Neural progenitor cell (in vitro differentiated cells): ENCODE measurements at regions not wholly inside any gene's neighbourhood (a gene's known extent, or its start where the extent isn't known, plus 50 kb on each side); places are given as distances from the start of the nearest gene placed in this dataset.

Experiments used
- DNase-seq: peaks from one replicate; pipeline ENCODE4 v3.0.0-alpha.2; 2016; ENCODE audit warnings: low spot score
- H2AFZ ChIP-seq: fragments of 200-600 bp; sonication (generic); replicated peaks from 2 replicates; pipeline ENCODE4 v1.6.1; 2016; ENCODE audit warnings: antibody characterized with exemption
- H3F3A ChIP-seq: fragments of 200-600 bp; sonication (generic); 2 replicates; pipeline ENCODE4 v1.6.1; 2016; ENCODE audit warnings: antibody characterized with exemption, low read depth
- H3K27ac ChIP-seq: fragments of 200-600 bp; sonication (generic); 2 replicates; pipeline ENCODE4 v1.5.1; 2016; ENCODE audit warnings: mild to moderate bottlenecking
- H3K27me3 ChIP-seq: fragments of 200-600 bp; sonication (generic); 2 replicates; pipeline ENCODE4 v1.6.1; 2016; ENCODE audit warnings: mild to moderate bottlenecking, moderate library complexity
- H3K36me3 ChIP-seq: fragments of 200-600 bp; sonication (generic); 2 replicates; pipeline ENCODE4 v1.5.1; 2016
- H3K4me1 ChIP-seq: fragments of 200-600 bp; sonication (generic); 2 replicates; pipeline ENCODE4 v1.6.1; 2016; ENCODE audit warnings: mixed run types
- H3K4me2 ChIP-seq: fragments of 200-600 bp; sonication (generic); 2 replicates; pipeline ENCODE4 v1.6.1; 2016
- H3K4me3 ChIP-seq: fragments of 200-600 bp; sonication (generic); 2 replicates; pipeline ENCODE4 v1.5.1; 2016
- H3K79me2 ChIP-seq: fragments of 200-600 bp; sonication (generic); 2 replicates; pipeline ENCODE4 v1.6.1; 2016; ENCODE audit warnings: low read depth
- H3K9ac ChIP-seq: fragments of 200-600 bp; sonication (generic); 2 replicates; pipeline ENCODE4 v1.6.1; 2016
- H3K9me3 ChIP-seq: fragments of 200-600 bp; sonication (generic); 2 replicates; pipeline ENCODE4 v1.5.1; 2016; ENCODE audit warnings: low read depth
- H4K20me1 ChIP-seq: fragments of 200-600 bp; sonication (generic); 2 replicates; pipeline ENCODE4 v1.6.1; 2016; ENCODE audit warnings: low read depth
- H3K27ac Mint-ChIP-seq: 3 replicates; pipeline ENCODE4 v1.8.0; 2021; ENCODE audit warnings: mixed read lengths
- H3K27me3 Mint-ChIP-seq: 2 replicates; pipeline ENCODE4 v1.8.0; 2022; ENCODE audit warnings: low read depth, mild to moderate bottlenecking, inconsistent platforms, moderate library complexity, mixed read lengths; ENCODE audit not compliant: insufficient read depth
- H3K36me3 Mint-ChIP-seq: 3 replicates; pipeline ENCODE4 v1.8.0; 2021; ENCODE audit warnings: mixed read lengths
- H3K4me1 Mint-ChIP-seq: 3 replicates; pipeline ENCODE4 v1.8.0; 2021; ENCODE audit warnings: mixed read lengths
- H3K4me3 Mint-ChIP-seq: 3 replicates; pipeline ENCODE4 v1.8.0; 2021; ENCODE audit warnings: mild to moderate bottlenecking, moderate library complexity, mixed read lengths
- H3K9me3 Mint-ChIP-seq: 3 replicates; pipeline ENCODE4 v1.8.0; 2020; ENCODE audit warnings: mixed read lengths
- CTCF ChIP-seq: fragments of 200-600 bp; sonication (generic); IDR thresholded peaks from 2 replicates; pipeline ENCODE4 v1.5.1; 2017; ENCODE audit warnings: antibody characterized with exemption, mild to moderate bottlenecking
- EZH2 ChIP-seq: fragments of 200-600 bp; sonication (generic); IDR thresholded peaks from 2 replicates; pipeline ENCODE4 v1.6.1; 2017; ENCODE audit warnings: antibody characterized with exemption, mild to moderate bottlenecking, moderate library complexity
- EZH2phosphoT487 ChIP-seq: fragments of 200-600 bp; sonication (generic); IDR thresholded peaks from 2 replicates; pipeline ENCODE4 v1.6.1; 2017; ENCODE audit warnings: antibody characterized with exemption

GRCh38 chr15:47186075-47186474 is 531.2 kb upstream of the SEMA6D start:
- Histone ChIP-seq H3K27me3 (peaks cover 73% of the 10 kb centered on the region), H4K20me1 (no peaks in the 10 kb centered on the region), H2AFZ (no peak overlapping the region), H3K4me1 (peaks cover 4% of the 10 kb centered on the region), H3K36me3 (no peaks in the 10 kb centered on the region), H3K4me3 (no peak overlapping the region), H3F3A (no peaks in the 10 kb centered on the region), H3K27ac (no peak overlapping the region), H3K4me2 (no peak overlapping the region), H3K79me2 (no peaks in the 10 kb centered on the region), H3K9ac (no peak overlapping the region), H3K9me3 (no peaks in the 10 kb centered on the region)
- Mint-ChIP-seq H3K27me3 (peaks cover 13% of the 10 kb centered on the region), H3K9me3 (peaks cover 2% of the 10 kb centered on the region), H3K36me3 (no peaks in the 10 kb centered on the region), H3K4me3 (no peak overlapping the region), H3K27ac (no peak overlapping the region), H3K4me1 (peaks cover 11% of the 10 kb centered on the region)
- TF ChIP-seq EZH2phosphoT487 (no peak), EZH2 (no peak), CTCF (no peak)
- DNase-seq = no peak

GRCh38 chr15:47188758-47189507 is 528.4 kb upstream of the SEMA6D start:
- Histone ChIP-seq H3K36me3 (no peaks in the 10 kb centered on the region), H3K4me1 (peaks cover 4% of the 10 kb centered on the region), H3K4me3 (no peak overlapping the region), H3F3A (no peaks in the 10 kb centered on the region), H4K20me1 (no peaks in the 10 kb centered on the region), H3K27me3 (peaks cover 54% of the 10 kb centered on the region), H3K9me3 (no peaks in the 10 kb centered on the region), H3K27ac (no peak overlapping the region), H3K79me2 (no peaks in the 10 kb centered on the region), H3K9ac (no peak overlapping the region), H2AFZ (no peak overlapping the region), H3K4me2 (no peak overlapping the region)
- peaks cover 8% of the 10 kb centered on the region for H3K4me1 Mint-ChIP-seq
- no peak overlapping the region for H3K4me3 Mint-ChIP-seq
- peaks cover 5% of the 10 kb centered on the region for H3K27me3 Mint-ChIP-seq
- TF ChIP-seq EZH2 = no peak
- no peak for TF ChIP-seq EZH2phosphoT487
- TF ChIP-seq CTCF = no peak
- no peaks in the 10 kb centered on the region for H3K9me3 Mint-ChIP-seq
- no peaks in the 10 kb centered on the region for H3K36me3 Mint-ChIP-seq
- no peak overlapping the region for H3K27ac Mint-ChIP-seq
- DNase-seq = no peak

- Histone ChIP-seq H3K79me2 (no peaks in the 10 kb centered on the region), H2AFZ (no peak overlapping the region), H3K9me3 (no peaks in the 10 kb centered on the region), H3K9ac (no peak overlapping the region), H4K20me1 (no peaks in the 10 kb centered on the region), H3K27me3 (peaks cover 9% of the 10 kb centered on the region), H3K27ac (no peak overlapping the region), H3F3A (peaks cover 5% of the 10 kb centered on the region), H3K4me2 (no peak overlapping the region), H3K4me1 (peaks cover 33% of the 10 kb centered on the region), H3K36me3 (no peaks in the 10 kb centered on the region), H3K4me3 (no peak overlapping the region)
- Mint-ChIP-seq H3K27me3 (no peaks in the 10 kb centered on the region), H3K36me3 (no peaks in the 10 kb centered on the region), H3K9me3 (no peaks in the 10 kb centered on the region), H3K4me3 (no peak overlapping the region), H3K27ac (no peak overlapping the region), H3K4me1 (peaks cover 26% of the 10 kb centered on the region)
- DNase-seq = peak; percentile 41
- TF ChIP-seq EZH2phosphoT487 = no peak
- TF ChIP-seq EZH2 = no peak
- peak; percentile 60 for TF ChIP-seq CTCF
Observed at GRCh38 chr15:47194718-47195117, 522.6 kb upstream of the SEMA6D start.
